ENCODE measurements at regions not wholly inside any gene's neighbourhood (a gene's known extent, or its start where the extent isn't known, plus 50 kb on each side); places are given as distances from the start of the nearest gene placed in this dataset.

DNA sequence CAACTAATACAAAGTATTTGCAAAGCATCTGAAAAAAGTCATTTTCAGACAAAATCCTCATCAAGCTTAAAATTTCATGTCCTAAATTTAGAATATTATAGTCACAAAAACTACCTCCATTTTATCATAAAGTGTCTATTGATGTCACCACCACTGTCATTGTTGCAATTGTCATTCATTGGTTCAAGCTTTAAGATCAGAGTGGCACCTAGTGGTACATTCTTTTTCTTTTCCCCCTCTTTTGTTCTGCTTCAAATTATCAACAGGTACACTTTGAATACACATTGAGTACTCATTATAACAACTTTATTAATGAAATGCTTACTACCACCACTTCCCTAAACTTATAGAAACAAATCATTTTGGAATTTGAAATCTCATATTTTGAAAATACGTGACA lies 379.8 kb downstream of the SEC23A start:
- no peak for TF ChIP-seq EP300 (IDR thresholded peaks at IDR 0.05)
- TF ChIP-seq, protein P1, sequence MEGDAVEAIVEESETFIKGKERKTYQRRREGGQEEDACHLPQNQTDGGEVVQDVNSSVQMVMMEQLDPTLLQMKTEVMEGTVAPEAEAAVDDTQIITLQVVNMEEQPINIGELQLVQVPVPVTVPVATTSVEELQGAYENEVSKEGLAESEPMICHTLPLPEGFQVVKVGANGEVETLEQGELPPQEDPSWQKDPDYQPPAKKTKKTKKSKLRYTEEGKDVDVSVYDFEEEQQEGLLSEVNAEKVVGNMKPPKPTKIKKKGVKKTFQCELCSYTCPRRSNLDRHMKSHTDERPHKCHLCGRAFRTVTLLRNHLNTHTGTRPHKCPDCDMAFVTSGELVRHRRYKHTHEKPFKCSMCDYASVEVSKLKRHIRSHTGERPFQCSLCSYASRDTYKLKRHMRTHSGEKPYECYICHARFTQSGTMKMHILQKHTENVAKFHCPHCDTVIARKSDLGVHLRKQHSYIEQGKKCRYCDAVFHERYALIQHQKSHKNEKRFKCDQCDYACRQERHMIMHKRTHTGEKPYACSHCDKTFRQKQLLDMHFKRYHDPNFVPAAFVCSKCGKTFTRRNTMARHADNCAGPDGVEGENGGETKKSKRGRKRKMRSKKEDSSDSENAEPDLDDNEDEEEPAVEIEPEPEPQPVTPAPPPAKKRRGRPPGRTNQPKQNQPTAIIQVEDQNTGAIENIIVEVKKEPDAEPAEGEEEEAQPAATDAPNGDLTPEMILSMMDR (IDR thresholded peaks at IDR 0.05), result no peak
- TF ChIP-seq POLR2AphosphoS5 (IDR thresholded peaks at IDR 0.05), result no peak

Data from gastroesophageal sphincter (tissue), 3 donors.